B cell (primary cell): ENCODE measurements at regions not wholly inside any gene's neighbourhood (a gene's known extent, or its start where the extent isn't known, plus 50 kb on each side); places are given as distances from the start of the nearest gene placed in this dataset.

Experiments used
- ATAC-seq: fragments of 200-7000 bp; cut with Tn5 transposase; one replicate; pipeline ENCODE4 v1.10.0; 2021; ENCODE audit warnings: low read depth, mild to moderate bottlenecking, moderate number of reproducible peaks, moderate library complexity
- CTCF ChIA-PET: fragments of 350-600 bp; sonication (Branson Sonifier 250); formaldehyde crosslinking; loops from one replicate; lab custom pipeline; 2021; ENCODE audit warnings: antibody characterized with exemption, inconsistent platforms; lab: Charles Lee
- POLR2A ChIA-PET: fragments of 350-600 bp; sonication (Branson Sonifier 250); formaldehyde crosslinking; loops from one replicate; lab custom pipeline; 2021; ENCODE audit warnings: antibody characterized with exemption; lab: Charles Lee
- DNase-seq: peaks from one replicate; pipeline ENCODE4 v3.0.0; 2013
- H2AFZ ChIP-seq: 2 replicates; pipeline ENCODE4 v1.6.1; 2012; ENCODE audit warnings: mild to moderate bottlenecking, low read depth, low read length; ENCODE audit not compliant: insufficient read depth, poor library complexity, severe bottlenecking
- H3K27ac ChIP-seq, 2 donors: 1 replicate in 1 of 2; 2 replicates in 1 of 2; pipeline ENCODE4 v1.5.1; 2012 to 2013; ENCODE audit warnings: low read length in 2 of 2, mild to moderate bottlenecking in 2 of 2, moderate library complexity in 1 of 2
- H3K27me3 ChIP-seq, 4 experiments: fragments of 200-600 bp in 1 of 4; sonication (generic) in 1 of 4; replicated peaks in 1 of 4; 1 replicate in 2 of 4; 2 replicates in 2 of 4; pipeline versions ENCODE4 v1.6.1 to v1.7.0; 2013 to 2016; ENCODE audit warnings: low read length in 3 of 4, mild to moderate bottlenecking in 2 of 4, mixed read lengths in 1 of 4, moderate library complexity in 1 of 4; ENCODE audit not compliant: insufficient read depth in 4 of 4, control insufficient read depth in 3 of 4; ENCODE audit errors: control extremely low read depth in 1 of 4
- H3K36me3 ChIP-seq, 2 experiments: replicated peaks in 1 of 2; 1 replicate in 1 of 2; 2 replicates in 1 of 2; pipeline versions ENCODE4 v1.6.1 to v1.7.1; 2013; ENCODE audit warnings: low read length in 1 of 2; ENCODE audit not compliant: insufficient read depth in 2 of 2, control insufficient read depth in 1 of 2; ENCODE audit errors: control extremely low read depth in 1 of 2, extremely low read depth in 1 of 2
- H3K4me1 ChIP-seq, 2 donors: fragments of 200-600 bp in 1 of 2; sonication (generic) in 1 of 2; 1 replicate in 1 of 2; 2 replicates in 1 of 2; pipeline versions ENCODE4 v1.5.1 to v1.6.1; 2013 to 2017; ENCODE audit warnings: low read length in 2 of 2; ENCODE audit not compliant: control insufficient read depth in 2 of 2, insufficient read depth in 2 of 2
- H3K4me2 ChIP-seq: replicated peaks from 2 replicates; pipeline ENCODE3; 2012; ENCODE audit warnings: mild to moderate bottlenecking, low read depth, low read length; ENCODE audit not compliant: poor library complexity, severe bottlenecking
- H3K4me3 ChIP-seq, 5 experiments: fragments of 200-600 bp in 1 of 5; sonication (generic) in 1 of 5; 1 replicate in 3 of 5; 2 replicates in 2 of 5; pipeline versions ENCODE4 v1.5.1 to v1.7.0; 2011 to 2016; ENCODE audit warnings: low read length in 4 of 5, mild to moderate bottlenecking in 4 of 5, low read depth in 2 of 5, control low read depth in 1 of 5, moderate library complexity in 1 of 5; ENCODE audit not compliant: insufficient read depth in 1 of 5; ENCODE audit errors: control extremely low read depth in 1 of 5, extremely low read depth in 1 of 5
- H3K79me2 ChIP-seq: fragments of 200-600 bp; sonication (generic); one replicate; pipeline ENCODE4 v1.6.0; 2016; ENCODE audit warnings: low read length; ENCODE audit not compliant: control insufficient read depth, insufficient read depth
- H3K9ac ChIP-seq: fragments of 200-600 bp; sonication (generic); 2 replicates; pipeline ENCODE4 v1.6.1; 2017; ENCODE audit warnings: mild to moderate bottlenecking, low read length, moderate library complexity
- H3K9me3 ChIP-seq, 3 donors: one replicate each; pipeline versions ENCODE4 v1.6.1 to v1.7.1; 2013; ENCODE audit warnings: low read length in 2 of 3; ENCODE audit not compliant: control insufficient read depth in 2 of 3, insufficient read depth in 1 of 3; ENCODE audit errors: control extremely low read depth in 1 of 3
- H4K20me1 ChIP-seq: 2 replicates; pipeline ENCODE4 v1.6.0; 2012; ENCODE audit warnings: mild to moderate bottlenecking, low read length; ENCODE audit not compliant: insufficient read depth, control insufficient read depth, poor library complexity, severe bottlenecking
- H3K27ac Mint-ChIP-seq: one replicate; pipeline ENCODE4 v1.8.0; 2021; ENCODE audit warnings: mixed read lengths
- H3K27me3 Mint-ChIP-seq: one replicate; pipeline ENCODE4 v1.8.0; 2021; ENCODE audit warnings: mixed read lengths
- H3K4me1 Mint-ChIP-seq: one replicate; pipeline ENCODE4 v1.8.0; 2021; ENCODE audit warnings: mixed read lengths
- H3K4me3 Mint-ChIP-seq: one replicate; pipeline ENCODE4 v1.8.0; 2021; ENCODE audit warnings: mixed read lengths
- H3K9me3 Mint-ChIP-seq: one replicate; pipeline ENCODE4 v1.8.0; 2022; ENCODE audit warnings: mixed read lengths; ENCODE audit not compliant: insufficient read depth
- CTCF ChIP-seq: fragments of 200-600 bp; IDR thresholded peaks from one replicate; pipeline ENCODE4 v1.8.0; 2022; ENCODE audit warnings: antibody characterized with exemption, mild to moderate bottlenecking
- EZH2 ChIP-seq: IDR thresholded peaks from 2 replicates; pipeline ENCODE4 v1.6.1; 2012; ENCODE audit warnings: borderline replicate concordance, low read depth, mild to moderate bottlenecking, moderate library complexity, low read length; ENCODE audit not compliant: insufficient read depth, poor library complexity, severe bottlenecking
- WGBS: methylation state at CpG from one replicate; pipeline ENCODE4 v1.1.5; 2013; ENCODE audit warnings: missing lambda C conversion rate; ENCODE audit not compliant: insufficient coverage; 5-methylcytosine and 5-hydroxymethylcytosine counted together
- intact Hi-C: fragments of 100-400 bp; cut with micrococcal nuclease; formaldehyde crosslinking; loops from one replicate; pipeline ENCODE4 v1.10.0; 2022

- Histone ChIP-seq H3K4me2 (no peak overlapping the region), H3K4me3 (no peak overlapping the region), H3K27ac (no peak overlapping the region), H3K36me3 (no peaks in the 10 kb centered on the region), H3K4me1 (no peaks in the 10 kb centered on the region), H3K9ac (no peak overlapping the region), H3K27me3 (no peaks in the 10 kb centered on the region), H3K9me3 (no peaks in the 10 kb centered on the region), H4K20me1 (no peaks in the 10 kb centered on the region), H2AFZ (no peak overlapping the region), H3K79me2 (no peaks in the 10 kb centered on the region)
- Mint-ChIP-seq H3K4me3 (no peak overlapping the region), H3K9me3 (peaks cover 11% of the 10 kb centered on the region), H3K27me3 (no peaks in the 10 kb centered on the region), H3K27ac (no peak overlapping the region), H3K4me1 (no peaks in the 10 kb centered on the region)
- DNase-seq (no peak), ATAC-seq (no peak)
- POLR2A ChIA-PET, result no interaction called here
- CTCF ChIA-PET, result interaction anchor here (0.7 kb wide), 1 partner anchor 38 kb away, joined by 3 read pairs; no protein-coding TSS in a partner anchor
- TF ChIP-seq EZH2 (no peak), CTCF (no peak)
- intact Hi-C loops, result no loop called here
- WGBS, result no CpG with 5 or more reads among the region's 1 CpG
These were observed 934.1 kb upstream of the CRIM1 start for GRCh38 chr2:35421485-35421884.

- no peak overlapping the region for H3K4me3 Mint-ChIP-seq
- Histone ChIP-seq H3K9ac (no peak overlapping the region), H3K4me2 (no peak overlapping the region), H3K4me1 (no peaks in the 10 kb centered on the region), H3K79me2 (no peaks in the 10 kb centered on the region), H3K27me3 (no peaks in the 10 kb centered on the region), H4K20me1 (no peaks in the 10 kb centered on the region), H2AFZ (no peak overlapping the region), H3K27ac (no peak overlapping the region), H3K36me3 (no peaks in the 10 kb centered on the region), H3K4me3 (no peak overlapping the region), H3K9me3 (no peaks in the 10 kb centered on the region)
- POLR2A ChIA-PET, result no interaction called here
- no peaks in the 10 kb centered on the region for H3K4me1 Mint-ChIP-seq
- ATAC-seq (no peak), DNase-seq (no peak)
- no peaks in the 10 kb centered on the region for H3K9me3 Mint-ChIP-seq
- no peaks in the 10 kb centered on the region for H3K27me3 Mint-ChIP-seq
- intact Hi-C loops, result no loop called here
- TF ChIP-seq CTCF (no peak), EZH2 (no peak)
- CTCF ChIA-PET, result no interaction called here
- no peak overlapping the region for H3K27ac Mint-ChIP-seq
- no CpG with 5 or more reads among the region's 1 CpG for WGBS
These were observed 938.3 kb upstream of the CRIM1 start for GRCh38 chr2:35417293-35417692.
